Left cardiac atrium (tissue), 4 donors: ENCODE measurements at regions not wholly inside any gene's neighbourhood (a gene's known extent, or its start where the extent isn't known, plus 50 kb on each side); places are given as distances from the start of the nearest gene placed in this dataset.
"Not testable (repeated sequence)": the region's sequence is repeated elsewhere in the genome, so short reads cannot be mapped to it uniquely, and the experiment has no call there.

ENCODE experiments used
- ATAC-seq, 2 donors: fragments of 200-7000 bp; cut with Tn5 transposase; one replicate each; pipeline ENCODE4 v1.9.1; 2020; ENCODE audit warnings: mild to moderate bottlenecking in 2 of 2, moderate library complexity in 2 of 2
- DNase-seq: peaks from one replicate; pipeline ENCODE4 v3.0.0-alpha.2; 2020
- intact Hi-C, 2 donors: fragments of 100-400 bp; cut with DNase I; formaldehyde crosslinking; loops; one replicate each; pipeline versions ENCODE4 v1.14.1 to v1.15.1; 2022 to 2023
- donor health status: DM: no; HTN: yes; CAD: no.
- donor health status: DM: no; HTN: yes; CAD: no; lungs with severe emphysema.
- donor health status: DM: yes; HTN: yes; CAD: no.
- donor health status: Dilated cardiomyopathy.

DNA sequence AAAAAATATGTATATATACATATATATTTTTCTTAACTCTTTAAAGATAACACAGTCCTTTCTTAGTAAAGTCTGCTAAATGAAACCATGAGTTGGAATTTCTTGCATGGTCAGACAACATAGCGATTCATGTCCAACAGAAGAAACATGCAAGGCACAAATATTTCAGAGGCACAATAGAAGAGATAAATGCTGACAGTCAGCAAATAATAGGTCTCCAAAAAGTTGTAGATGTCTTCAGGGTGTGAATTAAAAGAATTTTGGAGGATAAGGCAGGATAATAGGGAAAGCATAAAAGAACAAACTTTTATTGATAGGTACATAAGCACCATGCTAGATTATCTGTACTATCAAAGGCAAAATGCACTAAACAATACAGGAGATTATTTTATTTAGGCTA, 800.2 kb downstream of the PLCL1 start:
- ATAC-seq (no peak), DNase-seq (no peak)
- intact Hi-C loops: no loop called here

DNA sequence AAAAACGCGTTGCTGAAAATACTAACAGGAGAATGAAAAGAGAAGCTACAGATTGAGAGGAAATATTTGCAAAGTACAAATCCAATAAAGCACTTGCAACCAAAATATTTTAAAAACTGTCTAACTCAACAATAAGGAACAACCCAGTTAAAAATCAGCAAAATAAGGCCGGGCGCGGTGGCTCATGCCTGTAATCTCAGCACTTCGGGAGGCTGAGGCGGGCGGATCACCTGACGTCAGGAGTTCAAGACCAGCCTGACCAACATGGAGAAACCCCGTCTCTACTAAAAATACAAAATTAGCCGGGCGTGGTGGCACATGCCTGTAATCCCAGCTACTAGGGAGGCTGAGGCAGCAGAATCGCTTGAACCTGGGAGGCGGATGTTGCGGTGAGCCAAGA, 798.6 kb downstream of the PLCL1 start:
- DNase-seq, intact Hi-C loops, ATAC-seq: not testable (repeated sequence)

DNA sequence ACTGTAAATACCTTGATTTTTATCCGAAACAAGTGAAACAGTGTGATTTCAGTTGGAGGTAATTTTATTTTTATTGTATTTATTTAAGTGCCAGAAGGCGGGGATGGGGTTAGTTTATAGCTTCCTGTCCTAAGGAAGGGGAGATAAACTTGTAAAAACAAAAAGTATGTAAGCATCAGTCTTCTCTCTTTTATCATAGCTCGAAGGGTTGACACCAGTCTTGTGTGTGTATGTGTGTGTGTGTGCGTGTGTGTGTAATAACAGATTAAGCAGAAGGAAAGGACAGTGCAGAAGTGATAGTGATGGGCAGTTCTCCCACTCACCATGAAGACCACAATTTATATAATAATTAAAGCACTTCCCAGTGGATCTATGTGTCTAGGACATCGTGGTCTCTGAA, 793.3 kb downstream of the PLCL1 start:
- ATAC-seq: no peak
- no peak for DNase-seq
- intact Hi-C loops: no loop called here

DNA sequence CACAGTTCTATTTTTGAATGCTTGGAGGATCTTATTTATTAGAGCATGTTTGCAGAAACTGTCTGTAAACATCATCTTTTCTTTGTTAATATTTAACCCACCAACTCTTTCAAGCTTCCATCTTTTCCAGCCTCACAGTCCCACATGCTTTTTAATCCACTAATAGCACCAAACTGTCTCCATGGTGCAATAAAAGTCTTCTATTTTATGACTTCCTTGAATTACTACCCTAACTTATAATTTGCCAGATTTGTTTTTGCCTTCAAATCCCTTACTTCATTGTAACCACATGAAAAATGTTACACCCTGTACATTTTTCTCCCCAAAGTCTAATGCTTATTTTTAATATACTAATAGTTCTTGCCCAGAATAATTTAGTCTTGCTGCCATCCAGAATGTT, 792.6 kb downstream of the PLCL1 start:
- DNase-seq (no peak), ATAC-seq (no peak)
- intact Hi-C loops: no loop called here

DNA sequence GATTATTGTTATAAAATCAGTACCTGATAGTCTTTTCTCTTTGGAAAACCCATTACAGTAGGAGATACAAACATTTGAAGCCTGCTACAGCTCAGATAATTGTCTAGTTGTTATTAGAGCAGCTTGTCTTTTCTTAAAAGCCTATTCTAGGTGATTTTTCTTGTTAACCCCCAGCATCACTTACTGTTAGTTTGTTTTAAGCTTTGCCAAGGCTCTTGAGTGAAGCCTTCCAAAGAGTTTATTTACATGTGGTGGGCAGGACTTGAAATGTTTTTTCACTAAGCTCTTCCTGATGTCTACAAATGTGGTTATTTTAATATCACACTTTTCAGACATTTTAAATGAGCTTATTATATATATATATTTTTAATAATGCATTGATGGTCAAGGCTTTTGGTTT, 791.3 kb downstream of the PLCL1 start:
- DNase-seq (no peak), ATAC-seq (no peak)
- intact Hi-C loops: no loop called here

DNA sequence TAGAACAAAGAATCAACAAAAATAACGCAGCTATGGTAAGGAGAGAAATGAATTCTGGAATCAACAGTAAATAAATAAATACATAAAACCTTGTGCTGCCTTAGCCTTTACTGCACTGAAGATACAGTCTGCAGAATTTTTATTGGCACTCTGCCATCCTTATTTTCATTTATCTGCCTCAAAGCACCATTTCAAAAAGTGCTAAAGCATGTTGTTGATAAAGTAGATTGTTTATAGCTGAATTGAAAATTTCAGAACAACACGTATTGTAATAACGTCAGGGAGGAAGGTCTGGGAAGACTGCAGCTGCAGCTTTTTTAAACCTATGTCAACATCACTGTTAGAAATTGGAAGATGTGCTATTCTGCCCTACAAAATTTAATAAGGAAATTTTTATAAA, 787.2 kb downstream of the PLCL1 start:
- no peak for ATAC-seq
- intact Hi-C loops: no loop called here
- no peak for DNase-seq

DNA sequence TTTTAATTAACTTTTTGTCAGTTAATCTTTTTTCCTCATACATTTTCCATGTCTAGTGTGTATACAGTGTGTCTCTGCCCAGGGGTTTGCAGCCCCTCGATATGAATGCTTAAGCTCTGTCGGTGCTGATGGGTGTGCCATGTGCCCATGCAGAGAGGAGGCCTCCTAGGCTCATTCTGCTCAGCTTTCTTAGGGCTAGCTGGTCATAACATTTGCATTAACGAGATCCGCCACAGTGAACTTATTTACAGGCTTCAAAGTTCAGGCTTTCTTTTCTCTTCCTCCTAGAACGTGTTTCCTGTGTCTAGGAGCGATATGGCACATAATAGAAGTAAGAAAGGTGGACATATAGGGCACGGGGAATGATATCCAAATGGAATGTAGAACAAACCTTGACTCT, 783.3 kb downstream of the PLCL1 start:
- ATAC-seq (no peak), DNase-seq (no peak)
- intact Hi-C loops: no loop called here

DNA sequence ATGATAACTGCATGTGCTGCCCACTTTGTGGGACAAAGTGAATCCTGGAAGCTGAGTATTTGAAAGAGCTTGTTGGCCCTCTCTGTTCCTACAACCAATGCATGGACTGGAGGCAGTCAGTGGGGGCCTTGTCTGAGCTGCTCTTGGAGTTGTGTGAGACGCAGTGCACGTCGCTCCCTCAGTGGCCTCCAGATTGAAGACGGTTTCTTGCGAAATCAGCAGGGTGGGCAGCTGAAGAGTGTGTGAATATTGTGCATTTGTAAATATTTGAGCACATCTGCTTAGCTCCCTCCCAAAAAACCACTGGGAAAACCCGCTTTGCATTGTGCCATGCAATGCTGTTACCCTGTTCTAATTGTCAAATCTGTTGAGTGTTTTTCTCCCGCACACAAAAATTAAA, 782.8 kb downstream of the PLCL1 start:
- DNase-seq (no peak), ATAC-seq (no peak)
- intact Hi-C loops: no loop called here

DNA sequence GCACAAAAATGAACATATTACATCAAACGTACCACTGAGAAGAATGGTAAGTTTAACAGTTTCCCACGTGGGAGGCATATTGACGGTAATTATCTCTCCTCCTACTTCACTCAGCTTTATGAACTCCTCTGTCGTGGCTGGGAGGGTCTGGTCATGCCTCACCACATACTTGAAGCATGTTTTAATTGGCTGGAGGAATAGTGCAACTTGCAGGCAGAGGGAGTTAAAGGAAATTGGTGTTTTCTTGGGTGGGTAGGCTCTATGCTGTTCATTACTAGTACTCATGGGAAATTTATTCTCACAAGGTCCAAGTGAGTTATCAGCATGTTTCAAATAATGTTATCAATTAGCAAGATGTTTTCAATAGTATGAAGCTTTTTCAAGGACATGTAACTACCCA, 767.0 kb downstream of the PLCL1 start:
- DNase-seq (no peak), ATAC-seq (no peak)
- intact Hi-C loops: no loop called here

DNA sequence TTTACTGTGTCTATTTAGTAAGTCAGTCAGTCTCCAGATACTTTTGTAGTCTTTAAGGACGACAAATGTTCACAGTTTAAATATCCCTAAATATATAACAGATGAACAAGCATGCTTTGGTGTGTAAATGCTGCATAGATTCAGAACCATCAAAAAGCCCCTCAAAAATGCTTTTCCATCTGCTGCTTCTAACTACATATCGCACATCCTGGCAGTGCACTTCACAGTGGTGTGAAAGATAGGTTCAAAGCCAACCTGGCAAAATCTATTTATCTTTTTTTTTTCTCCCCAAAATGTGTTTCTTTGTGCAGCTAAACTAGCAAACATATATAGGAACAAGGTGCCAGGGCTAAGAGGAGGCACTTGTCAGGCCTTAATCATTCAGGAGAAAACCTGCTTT, 753.8 kb downstream of the PLCL1 start:
- intact Hi-C loops: no loop called here
- no peak for ATAC-seq

DNA sequence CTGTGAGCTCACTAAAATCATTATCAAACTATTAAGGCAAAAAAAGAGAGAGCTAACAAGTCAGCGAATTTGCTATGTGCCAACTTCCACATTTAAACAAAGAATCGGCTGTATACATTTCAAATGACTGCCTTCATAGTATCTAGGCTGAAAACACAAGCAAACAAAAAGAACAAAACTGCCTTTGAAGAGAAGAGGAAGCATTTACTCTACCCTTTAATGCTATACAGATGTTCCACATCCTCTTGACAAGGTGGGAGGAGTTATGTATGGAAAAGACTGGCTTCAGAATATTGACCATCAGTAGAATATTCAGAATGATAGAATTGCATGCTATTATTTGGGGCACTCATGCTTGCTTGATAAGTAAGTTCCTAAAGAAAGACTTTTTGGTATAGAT, 741.7 kb downstream of the PLCL1 start:
- no peak for DNase-seq
- intact Hi-C loops: no loop called here
- no peak for ATAC-seq

More for the DNA sequence above, 753.8 kb downstream of the PLCL1 start:
- DNase-seq: no peak

DNA sequence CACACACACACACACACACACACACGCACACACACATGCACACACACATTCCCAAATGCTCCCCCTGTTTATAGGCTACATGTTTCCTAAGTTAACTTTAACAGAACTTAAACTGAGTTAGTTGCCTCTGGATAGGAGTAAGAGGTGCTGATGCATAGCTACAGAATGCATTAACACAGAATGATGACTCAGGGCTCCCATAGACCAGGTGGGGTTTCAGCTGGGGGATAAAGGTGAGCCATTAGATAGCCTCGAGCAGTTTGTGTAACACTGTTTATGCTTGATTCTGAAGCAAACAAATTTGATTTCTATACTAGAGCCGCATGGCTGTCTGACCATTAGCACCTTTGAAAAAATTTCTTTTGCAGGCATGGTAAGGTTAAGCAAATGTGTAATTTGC, 741.0 kb downstream of the PLCL1 start:
- no peak for DNase-seq
- no peak for ATAC-seq
- intact Hi-C loops: no loop called here

DNA sequence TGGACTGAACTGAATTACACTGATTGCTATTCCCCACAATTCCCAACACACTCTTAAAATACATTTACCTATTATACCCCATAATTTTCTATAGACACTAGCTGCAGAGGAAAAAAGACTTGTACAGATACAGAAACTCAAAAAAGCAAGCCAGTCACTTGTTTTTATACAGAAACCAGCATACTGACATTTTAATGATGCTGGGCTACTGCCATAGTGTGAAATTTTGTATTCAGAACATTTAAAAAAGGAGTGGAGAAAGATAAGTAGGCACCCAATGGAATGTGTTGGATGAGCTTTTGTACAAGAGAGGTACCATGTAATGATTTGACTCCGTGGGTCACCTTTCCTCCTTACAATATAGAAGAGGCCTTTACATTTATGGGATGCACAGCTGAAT, 740.1 kb downstream of the PLCL1 start:
- no peak for ATAC-seq
- intact Hi-C loops: no loop called here
- no peak for DNase-seq

DNA sequence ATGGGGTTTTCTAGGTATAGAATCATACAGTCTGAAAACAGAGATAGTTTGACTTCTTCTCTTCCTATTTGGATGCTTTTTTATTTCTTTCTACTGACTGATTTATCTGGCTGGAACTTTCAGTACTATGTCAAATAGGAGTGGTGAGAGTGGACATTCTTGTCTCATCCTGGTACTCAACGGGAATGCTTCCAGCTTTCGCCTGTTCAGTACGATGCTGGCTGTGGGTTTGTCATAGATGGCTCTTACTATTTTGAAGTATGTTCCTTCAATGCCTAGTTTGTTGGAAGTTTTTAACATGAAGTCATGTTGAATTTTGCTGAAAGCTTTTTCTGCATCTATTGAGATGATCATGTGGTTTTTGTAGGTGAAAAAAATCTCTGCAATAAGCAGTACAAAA, 730.4 kb downstream of the PLCL1 start:
- ATAC-seq: no peak
- no peak for DNase-seq
- intact Hi-C loops: no loop called here

DNA sequence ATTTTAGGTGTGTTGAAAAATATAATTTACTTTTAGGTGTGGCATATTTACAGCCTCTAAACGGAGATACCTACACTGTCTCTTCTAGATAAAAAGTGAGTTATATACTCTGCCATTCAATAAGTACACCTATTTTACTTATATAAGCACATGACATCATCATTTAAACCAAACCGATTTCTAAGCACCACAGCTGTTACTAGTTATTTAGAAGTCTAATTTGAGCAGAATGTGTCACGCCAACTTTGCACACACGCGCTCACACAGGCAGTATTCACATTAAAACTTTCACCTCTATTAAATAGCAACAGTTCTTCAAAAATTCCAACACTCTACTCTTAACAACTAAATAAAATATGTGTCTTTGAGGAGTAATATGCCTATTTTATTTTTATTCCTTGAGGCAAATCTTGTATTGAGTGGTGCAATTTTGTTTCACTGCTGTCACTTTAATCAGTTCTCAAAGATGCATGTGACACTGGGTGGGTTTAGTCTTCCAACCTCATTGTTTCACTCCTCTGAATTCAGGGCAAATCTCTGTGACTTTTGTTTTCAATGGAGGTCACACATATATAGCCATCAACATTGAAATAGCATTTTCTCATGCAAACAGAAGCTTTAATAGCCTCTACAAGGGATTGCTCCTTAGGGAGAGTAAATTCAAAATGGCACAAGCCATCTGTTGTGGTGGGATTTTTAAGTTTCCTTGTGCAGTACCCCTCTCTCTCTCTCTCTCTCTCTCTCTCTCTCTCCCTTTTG, 721.0 kb downstream of the PLCL1 start:
- ATAC-seq (no peak), DNase-seq (no peak)
- intact Hi-C loops: no loop called here

DNA sequence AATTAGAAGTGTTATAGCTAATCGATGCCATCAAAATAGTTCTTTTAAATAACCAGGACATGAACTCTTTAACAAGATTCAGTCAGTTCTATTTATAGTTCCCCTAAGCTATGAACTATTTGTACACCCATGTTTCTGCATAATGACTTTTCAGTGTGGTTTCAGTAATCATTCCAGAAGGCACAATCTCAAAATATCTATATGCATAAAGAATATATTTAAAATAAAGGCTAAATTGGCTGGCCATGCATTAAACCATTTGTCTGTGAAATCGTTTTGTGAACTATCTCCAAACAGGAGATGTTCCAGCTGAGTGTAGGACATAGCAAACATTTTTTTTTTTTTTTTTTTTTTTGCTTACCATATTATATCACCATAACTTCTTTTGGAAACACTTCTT, 719.3 kb downstream of the PLCL1 start:
- ATAC-seq (no peak), DNase-seq (no peak)
- intact Hi-C loops: no loop called here

DNA sequence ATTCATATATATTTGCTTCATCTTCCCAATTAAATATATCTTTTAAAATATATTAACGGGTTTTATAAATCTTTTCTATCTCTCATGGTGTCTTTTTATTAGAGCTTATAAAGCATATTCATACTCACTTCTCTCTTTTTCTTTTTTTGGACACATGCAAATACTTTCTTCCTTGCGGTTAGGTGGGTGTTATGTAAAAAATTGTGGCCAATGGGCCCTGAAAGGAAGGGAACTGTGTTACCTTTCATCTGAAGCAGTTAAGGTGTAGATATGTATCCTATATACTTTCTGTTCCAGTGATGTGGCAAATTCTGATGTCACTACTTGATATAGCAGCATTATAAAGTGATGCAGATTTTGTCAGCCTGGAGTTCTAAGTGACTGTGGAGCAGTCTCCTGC, 714.5 kb downstream of the PLCL1 start:
- DNase-seq (no peak), ATAC-seq (no peak)
- intact Hi-C loops: no loop called here

DNA sequence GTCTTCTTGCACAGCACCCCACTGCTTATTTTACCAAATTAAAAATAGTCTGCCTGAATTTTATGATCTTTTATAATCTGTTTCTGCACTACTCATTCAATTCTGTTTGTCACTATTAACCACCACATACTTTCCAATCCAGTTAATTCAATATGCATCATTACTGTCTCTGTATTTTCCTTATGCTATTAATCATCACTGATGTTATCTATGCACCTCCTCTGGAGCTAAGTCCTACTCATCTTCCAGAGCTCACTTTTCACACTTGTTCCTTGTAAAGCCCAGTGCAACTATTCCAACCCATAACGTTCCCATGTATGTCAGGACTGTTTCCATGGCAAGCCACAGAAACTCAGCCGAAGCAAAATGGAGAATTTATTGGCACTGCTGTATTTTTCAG, 713.6 kb downstream of the PLCL1 start:
- intact Hi-C loops: no loop called here
- ATAC-seq: no peak
- DNase-seq: no peak

DNA sequence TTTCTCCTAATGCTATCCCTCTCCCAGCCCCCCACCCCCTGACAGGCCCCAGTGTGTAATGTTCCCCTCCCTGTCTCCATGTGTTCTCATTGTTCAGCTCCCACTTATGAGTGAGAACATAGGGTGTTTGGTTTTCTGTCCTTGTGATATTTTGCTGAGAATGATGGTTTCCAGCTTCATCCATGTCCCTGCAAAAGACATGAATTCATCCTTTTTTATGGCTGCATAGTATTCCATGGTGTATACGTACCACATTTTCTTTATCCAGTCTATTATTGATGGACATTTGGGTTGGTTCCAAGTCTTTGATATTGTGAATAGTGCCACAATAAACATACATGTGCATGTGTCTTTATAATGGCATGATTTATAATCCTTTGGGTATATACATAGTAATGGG, 704.2 kb downstream of the PLCL1 start:
- intact Hi-C loops, ATAC-seq, DNase-seq: not testable (repeated sequence)

DNA sequence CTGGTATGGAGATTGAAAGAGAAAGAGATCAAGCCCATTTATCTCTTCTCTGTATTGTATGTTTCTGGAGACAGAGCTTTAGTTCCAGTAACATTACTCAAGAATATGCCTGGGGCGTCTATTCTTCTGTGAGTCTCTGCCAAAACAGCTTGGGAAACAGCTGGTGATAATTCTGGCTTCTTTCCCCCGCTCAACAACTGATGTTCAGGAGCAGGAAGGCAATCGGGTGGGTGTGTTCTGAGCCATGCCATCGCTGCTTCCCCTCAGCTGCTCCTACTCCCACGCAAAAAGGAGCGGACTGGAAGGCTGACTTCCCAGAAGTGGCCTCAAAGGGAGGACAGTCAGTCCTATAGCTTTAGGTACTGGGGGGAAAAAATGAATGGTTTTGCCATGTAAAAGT, 695.1 kb downstream of the PLCL1 start:
- DNase-seq (peak; percentile 30), ATAC-seq (peak; percentile 63 to 73)
- intact Hi-C loops: no loop called here

DNA sequence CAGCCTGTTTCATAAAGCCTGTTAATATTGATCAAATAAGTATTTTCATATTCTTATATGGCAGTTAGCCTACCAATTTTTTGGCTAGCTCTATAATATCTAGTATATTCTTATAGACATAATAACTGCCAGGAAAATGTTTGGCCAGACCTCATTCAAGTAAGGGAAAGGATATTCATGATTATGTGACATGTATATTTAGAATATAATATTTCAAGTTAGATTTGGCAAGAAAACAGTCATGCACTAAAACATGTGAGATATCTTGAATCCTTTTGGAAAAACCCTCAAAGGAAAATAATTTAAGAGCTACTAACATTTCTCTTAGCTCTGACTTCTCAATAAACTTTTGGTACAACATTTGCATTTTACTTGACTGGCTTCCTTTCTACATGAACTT, 694.1 kb downstream of the PLCL1 start:
- DNase-seq: no peak
- no peak for ATAC-seq
- intact Hi-C loops: no loop called here

DNA sequence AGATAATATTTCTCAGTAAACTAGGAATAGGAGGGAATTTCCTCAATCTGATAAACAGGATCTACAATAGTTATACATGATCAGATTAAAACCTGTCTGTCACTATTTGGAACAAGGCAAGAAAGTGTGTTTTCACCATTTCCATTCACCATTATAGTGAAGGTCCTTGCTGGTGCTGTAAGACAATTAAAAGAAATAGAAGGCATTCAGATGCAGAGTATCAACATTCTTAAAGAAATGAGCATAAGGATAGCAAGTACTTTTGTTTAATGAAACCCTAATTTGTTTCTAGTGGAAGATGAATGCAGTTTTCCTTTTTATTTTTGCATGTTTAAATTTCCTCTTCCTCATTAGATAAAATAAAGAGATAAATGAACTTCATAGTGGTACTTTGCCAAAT, 693.7 kb downstream of the PLCL1 start:
- intact Hi-C loops: no loop called here
- no peak for DNase-seq
- ATAC-seq: no peak
